ENCODE measurements at regions not wholly inside any gene's neighbourhood (a gene's known extent, or its start where the extent isn't known, plus 50 kb on each side); places are given as distances from the start of the nearest gene placed in this dataset.

GRCh38 chr13:90696656-90697055 lies 650.8 kb upstream of the MIR17HG start:
- no peak overlapping the region for H4K8ac ChIP-seq (ENCODE audit: low read depth in 2 of 2, low read length in 2 of 2)
- H3K4me3 ChIP-seq (ENCODE audit: insufficient read depth, low read depth, low read length): no peak overlapping the region
- H4K5ac ChIP-seq (ENCODE audit: low read depth, low read length): no peak overlapping the region
- no peaks in the 10 kb centered on the region for H3K79me1 ChIP-seq (ENCODE audit: low read depth in 1 of 2, low read length in 2 of 2)
- no peak overlapping the region for H2AK5ac ChIP-seq (ENCODE audit: low read depth, low read length)
- no peak overlapping the region for H3K4ac ChIP-seq (ENCODE audit: low read depth, low read length)
- peak; percentile 0 for DNase-seq
- no peak overlapping the region for H3K56ac ChIP-seq (ENCODE audit: extremely low read depth, insufficient read depth, low read length)
- no peak overlapping the region for H4K91ac ChIP-seq (ENCODE audit: insufficient read depth, low read depth, low read length)
- ChIA-PET CTCF (no interaction called here), POLR2A (ENCODE audit: unreplicated experiment) (no interaction called here)
- H3K36me3 ChIP-seq (ENCODE audit: control insufficient read depth, insufficient read depth, low read length): no peaks in the 10 kb centered on the region
- H3K27ac ChIP-seq (ENCODE audit: insufficient read depth, low read length): no peak overlapping the region
- no peak overlapping the region for H2AK9ac ChIP-seq (replicated peaks; ENCODE audit: low read depth, low read length, poor library complexity)
- BruUV-seq (replicated peaks): no TSS peak
- H2BK15ac ChIP-seq (ENCODE audit: low read depth, low read length): no peak overlapping the region
- in situ Hi-C loops (cut with MboI; ENCODE audit: low sequenced_read_pairs) (no loop called here), intact Hi-C loops (cut with micrococcal nuclease) (no loop called here), dilution Hi-C loops (cut with HindIII; ENCODE audit: low sequenced_read_pairs, unreplicated experiment) (no loop called here)
- no peaks in the 10 kb centered on the region for H4K20me1 ChIP-seq (ENCODE audit: insufficient read depth, low read length)
- no peak overlapping the region for H3K14ac ChIP-seq (replicated peaks; ENCODE audit: low read depth, low read length)
- H3K27me3 ChIP-seq (ENCODE audit: control insufficient read depth, insufficient read depth, low read length): no peaks in the 10 kb centered on the region
- H2BK120ac ChIP-seq (ENCODE audit: low read depth, low read length): no peak overlapping the region
- no peak overlapping the region for H2BK20ac ChIP-seq (ENCODE audit: low read depth, low read length)
- no peak overlapping the region for H3K23ac ChIP-seq (ENCODE audit: low read depth, low read length)
- no peak overlapping the region for H3K18ac ChIP-seq (ENCODE audit: low read depth, low read length)
- no CpG with 5 or more reads among the region's 5 CpGs for WGBS, 2 experiments (ENCODE audit: extremely low coverage in 2 of 2, insufficient read length in 1 of 2)
- H2BK5ac ChIP-seq (ENCODE audit: low read depth, low read length, poor library complexity, severe bottlenecking): no peak overlapping the region
- H3K9me1 ChIP-seq (ENCODE audit: insufficient read depth, low read length): no peaks in the 10 kb centered on the region
- no peaks in the 10 kb centered on the region for H3K4me1 ChIP-seq (ENCODE audit: control insufficient read depth, insufficient read depth, low read length)
- H3K4me2 ChIP-seq (ENCODE audit: low read depth, low read length): no peak overlapping the region
- H2AFZ ChIP-seq (replicated peaks; ENCODE audit: low read length, poor library complexity): no peak overlapping the region
- ATAC-seq (ENCODE audit: low read depth): no peak
- H3K9me3 ChIP-seq (ENCODE audit: control insufficient read depth, insufficient read depth, low read length): no peaks in the 10 kb centered on the region
- H3K9ac ChIP-seq (ENCODE audit: low read depth, low read length): no peak overlapping the region
- TF ChIP-seq NFE2L2 (IDR thresholded peaks at IDR 0.05; ENCODE audit: low read depth, low read length): no peak
- TF ChIP-seq CHD1 (IDR thresholded peaks at IDR 0.05; ENCODE audit: low read depth, low read length): no peak
- no peak for TF ChIP-seq POLR2A (IDR thresholded peaks at IDR 0.05; ENCODE audit: low read depth, low read length)
- TF ChIP-seq ELK1 (IDR thresholded peaks at IDR 0.05; ENCODE audit: borderline replicate concordance, low read depth, low read length): no peak
- no peak for TF ChIP-seq MAZ (IDR thresholded peaks at IDR 0.05; ENCODE audit: borderline replicate concordance, low read depth, low read length)
- TF ChIP-seq RCOR1 (IDR thresholded peaks at IDR 0.05; ENCODE audit: insufficient replicate concordance, low read length): no peak
- TF ChIP-seq MAFK (IDR thresholded peaks at IDR 0.05; ENCODE audit: low read depth, low read length): no peak
- no peak for TF ChIP-seq CTCF (conservative IDR thresholded peaks at IDR 0.05; ENCODE audit: low read depth, low read length)

All from IMR-90 (cell line).